ENCODE measurements at regions not wholly inside any gene's neighbourhood (a gene's known extent, or its start where the extent isn't known, plus 50 kb on each side); places are given as distances from the start of the nearest gene placed in this dataset.
"Not testable (repeated sequence)": the region's sequence is repeated elsewhere in the genome, so short reads cannot be mapped to it uniquely, and the experiment has no call there.

GRCh38 chr22:35154937-35155387 lies 89.0 kb downstream of the ISX start:
- TF ChIP-seq, protein P1, sequence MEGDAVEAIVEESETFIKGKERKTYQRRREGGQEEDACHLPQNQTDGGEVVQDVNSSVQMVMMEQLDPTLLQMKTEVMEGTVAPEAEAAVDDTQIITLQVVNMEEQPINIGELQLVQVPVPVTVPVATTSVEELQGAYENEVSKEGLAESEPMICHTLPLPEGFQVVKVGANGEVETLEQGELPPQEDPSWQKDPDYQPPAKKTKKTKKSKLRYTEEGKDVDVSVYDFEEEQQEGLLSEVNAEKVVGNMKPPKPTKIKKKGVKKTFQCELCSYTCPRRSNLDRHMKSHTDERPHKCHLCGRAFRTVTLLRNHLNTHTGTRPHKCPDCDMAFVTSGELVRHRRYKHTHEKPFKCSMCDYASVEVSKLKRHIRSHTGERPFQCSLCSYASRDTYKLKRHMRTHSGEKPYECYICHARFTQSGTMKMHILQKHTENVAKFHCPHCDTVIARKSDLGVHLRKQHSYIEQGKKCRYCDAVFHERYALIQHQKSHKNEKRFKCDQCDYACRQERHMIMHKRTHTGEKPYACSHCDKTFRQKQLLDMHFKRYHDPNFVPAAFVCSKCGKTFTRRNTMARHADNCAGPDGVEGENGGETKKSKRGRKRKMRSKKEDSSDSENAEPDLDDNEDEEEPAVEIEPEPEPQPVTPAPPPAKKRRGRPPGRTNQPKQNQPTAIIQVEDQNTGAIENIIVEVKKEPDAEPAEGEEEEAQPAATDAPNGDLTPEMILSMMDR (IDR thresholded peaks at IDR 0.05; ENCODE audit: insufficient read depth, low read depth, low read length, missing control alignments), result peak; percentile 66
- no peak overlapping the region for H3K4me3 ChIP-seq (ENCODE audit: low read length)
- peak; percentile 48 for DNase-seq (ENCODE audit: low read depth)

GRCh38 chr22:35155403-35156025 lies 89.6 kb downstream of the ISX start:
- no peak overlapping the region for H3K4me3 ChIP-seq (ENCODE audit: low read length)
- TF ChIP-seq, protein P1 (IDR thresholded peaks at IDR 0.05; ENCODE audit: insufficient read depth, low read depth, low read length, missing control alignments), result no peak
- no peak for DNase-seq (ENCODE audit: low read depth)

DNA sequence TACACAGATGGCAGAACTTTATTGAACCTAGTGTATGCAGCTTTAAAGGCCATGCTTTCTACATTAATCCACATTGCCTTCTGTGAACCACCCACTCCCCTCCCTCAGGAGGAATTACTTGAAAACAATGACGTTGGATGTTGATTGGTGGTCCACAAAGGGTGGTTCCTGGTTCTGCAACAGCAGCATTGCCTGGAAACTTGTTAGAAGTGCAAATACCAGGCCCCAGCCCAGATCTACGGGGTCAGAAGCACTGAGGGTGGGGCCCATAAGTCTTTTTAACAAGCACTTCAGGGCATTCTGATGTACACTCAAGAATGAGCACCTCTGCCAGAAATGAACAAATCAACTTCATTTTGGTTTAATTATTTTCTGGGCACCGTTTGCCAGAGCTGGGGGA lies 91.0 kb downstream of the ISX start:
- DNase-seq (ENCODE audit: low read depth), result no peak
- TF ChIP-seq, protein P1 (IDR thresholded peaks at IDR 0.05; ENCODE audit: insufficient read depth, low read depth, low read length, missing control alignments), result no peak
- H3K4me3 ChIP-seq (ENCODE audit: low read length), result no peak overlapping the region

DNA sequence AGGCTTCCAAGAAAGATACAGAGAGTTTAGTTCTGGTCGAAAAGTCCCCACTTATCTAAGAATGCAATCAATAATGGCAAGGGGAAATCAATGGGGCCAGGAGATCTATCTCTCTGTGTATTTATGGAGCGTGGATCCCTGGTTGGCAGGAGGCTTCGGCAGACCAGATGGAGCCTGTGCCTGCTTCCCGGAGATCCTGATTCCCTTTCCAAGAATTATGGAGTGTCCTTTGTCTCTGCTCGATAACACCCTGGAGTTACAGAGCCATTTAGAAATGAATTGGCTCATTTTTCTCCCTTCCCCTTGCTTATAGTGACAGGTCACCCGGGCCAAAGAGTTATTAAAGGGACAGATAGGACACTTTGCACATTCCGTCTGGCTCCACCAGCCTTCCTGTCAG lies 92.4 kb downstream of the ISX start:
- H3K4me3 ChIP-seq (ENCODE audit: low read length), result no peak overlapping the region
- TF ChIP-seq, protein P1 (IDR thresholded peaks at IDR 0.05; ENCODE audit: insufficient read depth, low read depth, low read length, missing control alignments), result no peak
- no peak for DNase-seq (ENCODE audit: low read depth)

GRCh38 chr22:35159343-35159742 lies 93.4 kb downstream of the ISX start:
- no peak for DNase-seq (ENCODE audit: low read depth)
- TF ChIP-seq, protein P1 (IDR thresholded peaks at IDR 0.05; ENCODE audit: insufficient read depth, low read depth, low read length, missing control alignments), result no peak

GRCh38 chr22:35160268-35160667 lies 94.3 kb downstream of the ISX start:
- TF ChIP-seq, protein P1 (IDR thresholded peaks at IDR 0.05; ENCODE audit: insufficient read depth, low read depth, low read length, missing control alignments), result no peak
- no peak for DNase-seq (ENCODE audit: low read depth)
- H3K4me3 ChIP-seq (ENCODE audit: low read length), result no peak overlapping the region

More at GRCh38 chr22:35159343-35159742, 93.4 kb downstream of the ISX start:
- H3K4me3 ChIP-seq (ENCODE audit: low read length), result no peak overlapping the region

- DNase-seq (ENCODE audit: low read depth); H3K4me3 ChIP-seq (ENCODE audit: low read length): not testable (repeated sequence)
Measured at GRCh38 chr22:35165896-35166295, 91.4 kb upstream of the HMGXB4 start.
